ENCODE measurements at regions not wholly inside any gene's neighbourhood (a gene's known extent, or its start where the extent isn't known, plus 50 kb on each side); places are given as distances from the start of the nearest gene placed in this dataset.

- no peak for DNase-seq (ENCODE audit: low read depth)
- TF ChIP-seq, protein P1, sequence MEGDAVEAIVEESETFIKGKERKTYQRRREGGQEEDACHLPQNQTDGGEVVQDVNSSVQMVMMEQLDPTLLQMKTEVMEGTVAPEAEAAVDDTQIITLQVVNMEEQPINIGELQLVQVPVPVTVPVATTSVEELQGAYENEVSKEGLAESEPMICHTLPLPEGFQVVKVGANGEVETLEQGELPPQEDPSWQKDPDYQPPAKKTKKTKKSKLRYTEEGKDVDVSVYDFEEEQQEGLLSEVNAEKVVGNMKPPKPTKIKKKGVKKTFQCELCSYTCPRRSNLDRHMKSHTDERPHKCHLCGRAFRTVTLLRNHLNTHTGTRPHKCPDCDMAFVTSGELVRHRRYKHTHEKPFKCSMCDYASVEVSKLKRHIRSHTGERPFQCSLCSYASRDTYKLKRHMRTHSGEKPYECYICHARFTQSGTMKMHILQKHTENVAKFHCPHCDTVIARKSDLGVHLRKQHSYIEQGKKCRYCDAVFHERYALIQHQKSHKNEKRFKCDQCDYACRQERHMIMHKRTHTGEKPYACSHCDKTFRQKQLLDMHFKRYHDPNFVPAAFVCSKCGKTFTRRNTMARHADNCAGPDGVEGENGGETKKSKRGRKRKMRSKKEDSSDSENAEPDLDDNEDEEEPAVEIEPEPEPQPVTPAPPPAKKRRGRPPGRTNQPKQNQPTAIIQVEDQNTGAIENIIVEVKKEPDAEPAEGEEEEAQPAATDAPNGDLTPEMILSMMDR (IDR thresholded peaks at IDR 0.05; ENCODE audit: insufficient read depth, low read depth, low read length) = no peak
- H3K4me3 ChIP-seq (ENCODE audit: low read depth, low read length) = no peak overlapping the region
Observed at GRCh38 chr2:144606466-144607095, 86.7 kb upstream of the ZEB2 start.

DNA sequence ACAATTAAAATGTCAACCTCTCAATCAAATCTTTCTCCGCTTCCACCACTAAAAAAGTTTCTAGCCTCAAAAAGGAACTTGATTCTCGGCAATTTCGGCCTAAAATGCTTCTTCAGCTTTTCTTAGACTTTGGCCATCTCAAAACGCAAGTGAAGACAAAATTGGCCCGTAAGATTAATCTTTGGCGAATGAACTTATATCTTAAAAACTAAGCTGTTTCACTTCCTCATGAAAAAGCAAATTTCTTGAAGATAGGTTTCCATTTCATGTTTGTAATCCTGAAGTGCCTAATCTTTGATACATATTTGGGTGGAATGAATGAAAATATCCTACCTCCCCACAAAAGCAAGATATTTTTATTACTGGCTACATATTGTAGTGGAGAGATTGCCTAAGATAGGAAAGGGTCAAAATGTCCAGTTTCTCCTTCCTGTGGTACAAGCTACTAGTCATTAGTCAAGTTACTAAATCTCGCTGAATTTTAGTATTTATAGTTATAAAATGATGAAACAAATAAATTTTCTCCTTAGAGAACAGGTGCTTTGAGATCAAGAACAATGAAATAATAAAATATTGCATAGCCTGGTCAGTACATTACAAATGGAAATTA, 85.4 kb upstream of the ZEB2 start:
- H3K4me3 ChIP-seq (ENCODE audit: low read depth, low read length) = no peak overlapping the region
- TF ChIP-seq, protein P1 (IDR thresholded peaks at IDR 0.05; ENCODE audit: insufficient read depth, low read depth, low read length) = no peak
- no peak for DNase-seq (ENCODE audit: low read depth)

DNA sequence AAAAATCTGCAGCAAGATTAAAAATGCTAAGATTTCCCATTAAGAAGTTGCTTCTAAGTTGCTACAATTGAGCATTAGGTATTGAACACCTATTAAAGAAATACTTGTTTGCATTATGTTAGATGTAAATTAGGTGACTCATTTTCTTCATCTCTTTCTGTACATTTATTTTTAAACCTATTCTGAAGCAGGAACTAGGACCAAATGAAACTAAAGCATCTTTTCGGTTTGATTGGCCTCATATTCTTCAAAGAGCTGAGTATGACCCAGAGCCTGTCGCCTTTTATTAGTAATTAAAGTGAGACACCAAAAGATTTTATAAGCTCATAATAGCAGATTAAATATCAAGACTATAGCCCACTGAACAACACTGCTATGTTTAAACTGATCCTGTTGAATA, 83.4 kb upstream of the ZEB2 start:
- TF ChIP-seq, protein P1 (IDR thresholded peaks at IDR 0.05; ENCODE audit: insufficient read depth, low read depth, low read length) = no peak
- H3K4me3 ChIP-seq (ENCODE audit: low read depth, low read length) = no peak overlapping the region
- DNase-seq (ENCODE audit: low read depth) = no peak

DNA sequence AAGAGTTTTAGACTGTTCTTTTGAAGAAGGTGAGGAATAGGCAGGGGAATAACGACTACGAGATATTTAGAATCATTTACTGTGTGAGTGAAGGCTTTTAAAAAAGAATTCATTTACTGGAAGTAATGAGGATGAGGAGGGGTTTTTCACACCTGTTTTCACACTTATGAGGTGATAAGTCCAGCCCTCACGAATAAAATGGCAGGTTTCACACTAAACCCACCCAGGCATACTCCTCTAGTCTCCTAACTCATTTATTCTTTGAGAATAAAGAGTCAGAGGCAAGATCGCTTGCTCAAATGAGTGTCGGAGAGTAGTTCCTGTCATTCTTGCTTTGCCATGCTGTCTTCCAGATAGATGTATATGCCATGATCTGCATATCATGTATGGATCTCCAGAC, 79.0 kb upstream of the ZEB2 start:
- DNase-seq (ENCODE audit: low read depth) = no peak
- TF ChIP-seq, protein P1 (IDR thresholded peaks at IDR 0.05; ENCODE audit: insufficient read depth, low read depth, low read length) = no peak
- H3K4me3 ChIP-seq (ENCODE audit: low read depth, low read length) = no peak overlapping the region

DNA sequence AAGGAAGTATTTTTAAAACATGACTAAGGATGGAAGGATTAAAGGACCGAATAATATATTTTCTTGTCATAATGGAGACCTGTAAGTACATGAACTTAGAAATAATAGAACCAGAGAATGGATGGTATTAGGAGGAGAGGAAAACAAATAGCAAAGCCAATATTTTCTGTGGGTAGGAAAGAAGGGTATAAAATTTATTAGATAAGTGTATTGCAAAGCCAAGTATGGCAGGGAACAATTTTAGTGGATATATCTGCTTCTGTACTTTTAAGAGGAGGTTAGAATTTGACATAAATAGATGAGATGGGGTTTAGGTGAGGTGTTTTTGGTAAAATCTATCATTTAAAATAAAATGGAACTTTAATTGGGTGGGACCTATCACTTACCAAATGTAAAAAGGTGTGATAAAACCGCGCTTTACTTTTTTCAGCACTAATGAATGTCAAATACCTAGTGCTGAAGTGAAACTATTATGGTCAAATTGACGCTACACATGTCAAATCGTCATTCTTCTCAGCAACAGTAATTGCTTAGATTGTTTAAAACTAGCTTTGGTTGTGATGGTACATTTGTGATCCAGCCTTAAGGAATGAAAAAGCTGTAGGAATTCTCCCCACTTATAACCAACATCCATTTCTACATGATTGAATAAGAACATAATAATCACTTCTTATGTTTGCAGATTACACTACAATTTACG, 78.1 kb upstream of the ZEB2 start:
- TF ChIP-seq, protein P1 (IDR thresholded peaks at IDR 0.05; ENCODE audit: insufficient read depth, low read depth, low read length) = no peak
- DNase-seq (ENCODE audit: low read depth) = no peak
- no peak overlapping the region for H3K4me3 ChIP-seq (ENCODE audit: low read depth, low read length)

- TF ChIP-seq, protein P1 (IDR thresholded peaks at IDR 0.05; ENCODE audit: insufficient read depth, low read depth, low read length) = no peak
- no peak overlapping the region for H3K4me3 ChIP-seq (ENCODE audit: low read depth, low read length)
- DNase-seq (ENCODE audit: low read depth) = no peak
Observed at GRCh38 chr2:144597388-144597787, 77.5 kb upstream of the ZEB2 start.
